NB4 (cell line): ENCODE measurements at regions not wholly inside any gene's neighbourhood (a gene's known extent, or its start where the extent isn't known, plus 50 kb on each side); places are given as distances from the start of the nearest gene placed in this dataset.
A peak's percentile ranks its signal among the peaks of the same experiment; 100 is the strongest.

Experiments used
- DNase-seq: peaks from one replicate; pipeline ENCODE4 v3.0.0; 2010; ENCODE audit warnings: low read depth
- H3K4me3 ChIP-seq: one replicate; pipeline ENCODE4 v1.5.1; 2011; ENCODE audit warnings: mild to moderate bottlenecking, low read depth, low read length, moderate library complexity
- CTCF ChIP-seq: IDR thresholded peaks from one replicate; pipeline ENCODE4 v1.5.1; 2012; ENCODE audit warnings: low read depth, low read length
- MAX ChIP-seq: IDR thresholded peaks from 2 replicates; pipeline ENCODE4 v1.6.1; 2011; ENCODE audit warnings: low read depth, low read length
- MYC ChIP-seq: IDR thresholded peaks from 2 replicates; pipeline ENCODE4 v1.6.1; 2011; ENCODE audit warnings: low read depth, low read length
- POLR2A ChIP-seq: IDR thresholded peaks from 2 replicates; pipeline ENCODE4 v1.6.1; 2011; ENCODE audit warnings: mild to moderate bottlenecking; ENCODE audit not compliant: insufficient read length; ENCODE audit errors: extremely low read depth

GRCh38 chr4:59597536-59598329 lies 1602.4 kb upstream of the ADGRL3 start:
- H3K4me3 ChIP-seq = no peak overlapping the region
- TF ChIP-seq MYC (no peak), MAX (no peak), CTCF (no peak)
- DNase-seq = no peak

GRCh38 chr4:59598330-59598618 lies 1601.9 kb upstream of the ADGRL3 start:
- no peak for TF ChIP-seq MYC
- TF ChIP-seq MAX = no peak
- TF ChIP-seq CTCF = no peak
- no peak overlapping the region for H3K4me3 ChIP-seq
- DNase-seq = no peak

GRCh38 chr4:59608466-59608865 lies 1591.7 kb upstream of the ADGRL3 start:
- TF ChIP-seq MAX = no peak
- no peak for TF ChIP-seq CTCF
- no peak for DNase-seq
- no peak overlapping the region for H3K4me3 ChIP-seq

GRCh38 chr4:59612235-59612634 lies 1587.9 kb upstream of the ADGRL3 start:
- peak; percentile 15 for DNase-seq
- no peak for TF ChIP-seq MYC
- TF ChIP-seq CTCF = no peak
- no peak overlapping the region for H3K4me3 ChIP-seq

GRCh38 chr4:59615316-59615715 lies 1584.8 kb upstream of the ADGRL3 start:
- TF ChIP-seq POLR2A (no peak), MAX (no peak), CTCF (no peak), MYC (no peak)
- DNase-seq = no peak
- H3K4me3 ChIP-seq = no peak overlapping the region

GRCh38 chr4:59629348-59629747 lies 1570.8 kb upstream of the ADGRL3 start:
- H3K4me3 ChIP-seq = no peak overlapping the region
- no peak for TF ChIP-seq CTCF
- TF ChIP-seq MAX = no peak
- TF ChIP-seq POLR2A = no peak
- no peak for TF ChIP-seq MYC
- no peak for DNase-seq
